GM23248 (cell line): ENCODE measurements at regions not wholly inside any gene's neighbourhood (a gene's known extent, or its start where the extent isn't known, plus 50 kb on each side); places are given as distances from the start of the nearest gene placed in this dataset.
"Not testable (repeated sequence)": the region's sequence is repeated elsewhere in the genome, so short reads cannot be mapped to it uniquely, and the experiment has no call there.

Experiments used
- DNase-seq: peaks from one replicate; pipeline ENCODE4 v3.0.0-alpha.2; 2015
- H2AFZ ChIP-seq: fragments of 200-600 bp; sonication (generic); 2 replicates; pipeline ENCODE4 v1.6.1; 2016; ENCODE audit warnings: antibody characterized with exemption
- H3F3A ChIP-seq: fragments of 200-600 bp; sonication (generic); 2 replicates; pipeline ENCODE4 v1.6.1; 2016; ENCODE audit warnings: mild to moderate bottlenecking, antibody characterized with exemption, mixed run types; ENCODE audit not compliant: insufficient read depth
- H3K27ac ChIP-seq: fragments of 200-600 bp; sonication (generic); 2 replicates; pipeline ENCODE4 v1.5.1; 2016; ENCODE audit warnings: mild to moderate bottlenecking
- H3K27me3 ChIP-seq: fragments of 200-600 bp; sonication (generic); replicated peaks from 2 replicates; pipeline ENCODE4 v1.6.1; 2016; ENCODE audit warnings: mild to moderate bottlenecking; ENCODE audit not compliant: insufficient read depth
- H3K36me3 ChIP-seq: fragments of 200-600 bp; sonication (generic); 2 replicates; pipeline ENCODE4 v1.6.1; 2016; ENCODE audit warnings: low read depth, mild to moderate bottlenecking
- H3K4me1 ChIP-seq: fragments of 200-600 bp; sonication (generic); 2 replicates; pipeline ENCODE4 v1.6.1; 2016; ENCODE audit warnings: mild to moderate bottlenecking; ENCODE audit not compliant: insufficient read depth
- H3K4me2 ChIP-seq: fragments of 200-600 bp; sonication (generic); one replicate; pipeline ENCODE4 v1.6.1; 2016; ENCODE audit warnings: mild to moderate bottlenecking; ENCODE audit not compliant: unreplicated experiment
- H3K4me3 ChIP-seq: fragments of 200-600 bp; sonication (generic); 2 replicates; pipeline ENCODE4 v1.5.1; 2016; ENCODE audit warnings: mild to moderate bottlenecking
- H3K79me2 ChIP-seq: fragments of 200-600 bp; sonication (generic); 2 replicates; pipeline ENCODE4 v1.6.1; 2016; ENCODE audit warnings: mild to moderate bottlenecking; ENCODE audit not compliant: insufficient read depth
- H3K9ac ChIP-seq: fragments of 200-600 bp; sonication (generic); 2 replicates; pipeline ENCODE4 v1.6.1; 2016; ENCODE audit warnings: mild to moderate bottlenecking
- H3K9me2 ChIP-seq: fragments of 200-600 bp; sonication (generic); 2 replicates; pipeline ENCODE4 v1.6.1; 2016; ENCODE audit warnings: mixed run types, mild to moderate bottlenecking, moderate library complexity; ENCODE audit not compliant: insufficient read depth
- H3K9me3 ChIP-seq: fragments of 200-600 bp; sonication (generic); one replicate; pipeline ENCODE4 v1.6.1; 2017; ENCODE audit warnings: low read depth
- H4K20me1 ChIP-seq: fragments of 200-600 bp; sonication (generic); 2 replicates; pipeline ENCODE4 v1.6.0; 2016; ENCODE audit not compliant: insufficient read depth
- EZH2 ChIP-seq: fragments of 200-600 bp; sonication (generic); IDR thresholded peaks from 2 replicates; pipeline ENCODE4 v1.6.1; 2018; ENCODE audit warnings: antibody characterized with exemption, mild to moderate bottlenecking; ENCODE audit not compliant: insufficient read depth, poor library complexity, severe bottlenecking
- EZH2phosphoT487 ChIP-seq: fragments of 200-600 bp; sonication (generic); IDR thresholded peaks from 2 replicates; pipeline ENCODE4 v1.6.1; 2018; ENCODE audit warnings: antibody characterized with exemption, moderate library complexity, mild to moderate bottlenecking, low read depth; ENCODE audit not compliant: insufficient read depth
- WGBS, 2 experiments: methylation state at CpG; one replicate each; pipeline ENCODE4 v1.1.6; 2015 to 2017; ENCODE audit warnings: low lambda C conversion rate in 2 of 2, low coverage in 1 of 2; ENCODE audit errors: missing lambda C conversion rate in 2 of 2; 5-methylcytosine and 5-hydroxymethylcytosine counted together
- in situ Hi-C: fragments of 300-500 bp; cut with MboI; formaldehyde crosslinking; loops from 2 replicates; pipeline ENCODE4 v1.15.0; 2020

DNA sequence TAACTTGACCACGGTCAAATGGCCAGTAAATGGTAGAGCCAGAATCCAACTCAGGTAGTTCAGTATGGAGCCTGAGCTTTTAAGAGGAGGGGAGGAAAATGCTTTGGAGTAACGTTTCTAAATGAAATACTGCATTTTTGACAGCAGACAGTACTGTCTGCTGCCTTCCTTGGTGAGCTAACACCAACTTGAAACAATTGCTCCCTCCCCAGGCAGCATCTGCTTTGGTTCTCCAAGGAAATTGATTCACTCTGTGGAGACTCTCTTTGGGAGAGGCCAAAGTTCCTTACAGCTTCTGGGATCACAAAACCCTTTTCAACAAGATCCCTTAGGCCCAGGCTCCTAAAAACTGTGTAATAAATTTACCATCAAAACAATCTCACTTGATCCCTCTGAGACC lies 75.2 kb upstream of the SSBP2 start:
- Histone ChIP-seq H4K20me1 (no peaks in the 10 kb centered on the region), H3K27ac (0 out of 2 replicates have a peak overlapping the region, but pooled peaks have one; percentile 53), H3K9me3 (no peaks in the 10 kb centered on the region), H3K4me2 (no peak overlapping the region), H3K27me3 (no peaks in the 10 kb centered on the region), H3K9me2 (no peaks in the 10 kb centered on the region), H2AFZ (no peak overlapping the region), H3K9ac (no peak overlapping the region), H3F3A (peaks cover 13% of the 10 kb centered on the region; the same call in 1 of the 2 replicates), H3K4me3 (no peak overlapping the region), H3K4me1 (peaks cover 17% of the 10 kb centered on the region), H3K79me2 (no peaks in the 10 kb centered on the region), H3K36me3 (no peaks in the 10 kb centered on the region)
- WGBS, 2 experiments, result 51 to 55% methylated on average over 2 of the region's 2 CpGs
- in situ Hi-C loops, result no loop called here
- no peak for TF ChIP-seq EZH2
- TF ChIP-seq EZH2phosphoT487, result no peak
- peak; percentile 48 for DNase-seq

DNA sequence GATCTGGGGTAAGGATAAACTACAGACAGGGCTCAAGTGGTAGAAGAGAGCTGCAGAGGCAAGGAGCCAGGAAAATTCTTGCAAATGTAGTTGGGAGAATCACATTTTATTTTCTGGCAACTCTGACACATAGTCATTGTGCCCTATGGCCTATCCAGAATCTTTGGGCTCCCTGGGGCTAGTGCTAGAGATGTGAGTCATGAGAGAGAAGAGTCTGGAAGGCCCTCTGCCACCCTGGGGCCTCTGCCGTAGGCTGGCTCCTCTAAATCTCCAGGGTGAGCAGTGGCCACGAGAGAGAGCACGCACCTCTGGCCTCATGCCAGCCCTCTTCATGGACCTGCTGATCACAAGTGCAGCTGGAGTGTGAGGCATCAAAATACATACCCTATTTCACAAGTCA lies 74.3 kb upstream of the SSBP2 start:
- no peak overlapping the region for H3K4me3 ChIP-seq
- no peaks in the 10 kb centered on the region for H4K20me1 ChIP-seq
- peak overlapping the region; percentile 53 for H3K27ac ChIP-seq
- H3K36me3 ChIP-seq, result no peaks in the 10 kb centered on the region
- 3 to 11% methylated on average over 3 of the region's 3 CpGs for WGBS, 2 experiments
- peaks cover 13% of the 10 kb centered on the region; the same call in 1 of the 2 replicates for H3F3A ChIP-seq
- H3K9me3 ChIP-seq, result no peaks in the 10 kb centered on the region
- TF ChIP-seq EZH2phosphoT487 (no peak), EZH2 (no peak)
- no peak overlapping the region for H2AFZ ChIP-seq
- in situ Hi-C loops, result no loop called here
- H3K79me2 ChIP-seq, result no peaks in the 10 kb centered on the region
- peaks cover 17% of the 10 kb centered on the region for H3K4me1 ChIP-seq
- no peak overlapping the region for H3K9ac ChIP-seq
- no peaks in the 10 kb centered on the region for H3K9me2 ChIP-seq
- no peaks in the 10 kb centered on the region for H3K27me3 ChIP-seq
- peak; percentile 93 for DNase-seq
- peak overlapping the region; percentile 27 for H3K4me2 ChIP-seq

DNA sequence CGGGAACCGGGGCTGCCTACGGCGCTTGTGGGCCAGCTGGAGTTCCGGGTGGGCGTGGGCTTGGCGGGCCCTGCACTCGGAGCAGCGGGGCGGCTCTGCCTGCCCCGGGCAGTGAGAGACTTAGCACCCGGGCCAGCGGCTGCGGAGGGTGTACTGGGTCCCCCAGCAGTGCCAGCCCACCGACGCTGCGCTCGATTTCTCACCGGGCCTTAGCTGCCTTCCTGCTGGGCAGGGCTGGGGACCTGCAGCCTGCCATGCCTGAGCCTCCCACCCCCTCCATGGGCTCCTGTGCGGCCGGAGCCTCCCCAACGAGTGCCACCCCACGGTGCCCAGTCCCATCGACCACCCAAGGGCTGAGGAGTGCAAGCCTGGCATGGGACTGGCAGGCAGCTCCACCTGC lies 72.8 kb upstream of the SSBP2 start:
- DNase-seq, in situ Hi-C loops, H3K4me2 ChIP-seq, H3K36me3 ChIP-seq, H3K9me3 ChIP-seq, H3K79me2 ChIP-seq, H4K20me1 ChIP-seq, H3K27ac ChIP-seq, H3K27me3 ChIP-seq, H2AFZ ChIP-seq, H3K4me3 ChIP-seq, H3K9ac ChIP-seq, H3K9me2 ChIP-seq: not testable (repeated sequence)
- Histone ChIP-seq H3F3A (peaks cover 13% of the 10 kb centered on the region; the same call in 1 of the 2 replicates), H3K4me1 (peaks cover 17% of the 10 kb centered on the region)
- 91 to 95% methylated on average over 15 to 19 of the region's 24 CpGs for WGBS, 2 experiments

DNA sequence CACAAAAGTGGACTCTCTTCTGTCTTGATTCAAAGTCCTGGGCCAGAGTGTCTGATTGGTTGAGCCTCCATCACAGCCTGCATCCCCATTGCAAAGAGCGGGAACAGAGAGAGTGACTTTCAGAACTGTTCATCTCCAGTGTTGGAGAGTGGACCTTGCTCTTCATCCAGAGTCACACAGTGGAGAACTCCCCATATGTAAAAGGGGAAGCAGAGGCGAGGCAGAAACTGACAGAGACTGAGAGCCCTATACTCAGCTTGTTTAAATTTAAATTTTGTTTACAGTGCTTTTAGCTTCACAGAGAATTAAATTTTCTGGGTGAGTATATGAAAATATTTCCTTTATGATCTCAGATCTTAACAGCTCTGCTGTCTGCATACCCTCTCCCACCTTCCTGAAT lies 70.0 kb upstream of the SSBP2 start:
- Histone ChIP-seq H3K4me1 (peaks cover 15% of the 10 kb centered on the region), H3K36me3 (no peaks in the 10 kb centered on the region), H3K27me3 (no peaks in the 10 kb centered on the region), H3K9me2 (no peaks in the 10 kb centered on the region), H3K9me3 (no peaks in the 10 kb centered on the region), H4K20me1 (no peaks in the 10 kb centered on the region), H3K27ac (no peak overlapping the region), H3K79me2 (no peaks in the 10 kb centered on the region), H3K4me3 (no peak overlapping the region), H2AFZ (no peak overlapping the region), H3F3A (peaks cover 8% of the 10 kb centered on the region; the same call in 1 of the 2 replicates), H3K4me2 (no peak overlapping the region), H3K9ac (no peak overlapping the region)
- WGBS, 2 experiments, result 86 to 93% methylated on average over 2 of the region's 2 CpGs
- no peak for DNase-seq
- no peak for TF ChIP-seq EZH2phosphoT487
- no peak for TF ChIP-seq EZH2
- in situ Hi-C loops, result no loop called here

DNA sequence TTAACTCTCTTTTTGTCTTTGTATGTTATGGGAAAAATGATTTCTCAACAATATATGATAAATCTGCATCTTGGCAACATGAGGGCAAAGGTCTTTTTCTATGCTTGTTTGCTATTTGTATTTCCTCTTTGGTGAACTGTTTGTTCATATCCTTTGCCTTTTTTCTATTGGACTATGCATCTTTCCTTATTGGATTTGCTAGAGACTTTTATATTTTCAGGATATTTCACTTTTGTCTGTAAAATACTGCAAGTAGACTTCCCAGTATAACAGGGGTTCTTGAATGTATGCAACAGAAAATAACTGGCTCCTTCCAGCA lies 69.4 kb upstream of the SSBP2 start:
- Histone ChIP-seq H3K4me1 (peaks cover 10% of the 10 kb centered on the region), H3K27me3 (no peaks in the 10 kb centered on the region), H4K20me1 (no peaks in the 10 kb centered on the region), H3K27ac (no peak overlapping the region), H3K4me2 (no peak overlapping the region), H3K9ac (no peak overlapping the region), H3F3A (0 out of 2 replicates have a peak, but pooled peaks cover 3% of the 10 kb centered on the region), H3K9me3 (no peaks in the 10 kb centered on the region), H3K36me3 (no peaks in the 10 kb centered on the region), H3K79me2 (no peaks in the 10 kb centered on the region), H3K4me3 (no peak overlapping the region), H3K9me2 (no peaks in the 10 kb centered on the region), H2AFZ (no peak overlapping the region)
- DNase-seq, result no peak
- no peak for TF ChIP-seq EZH2
- TF ChIP-seq EZH2phosphoT487, result no peak
- in situ Hi-C loops, result no loop called here
